ENCODE measurements at regions not wholly inside any gene's neighbourhood (a gene's known extent, or its start where the extent isn't known, plus 50 kb on each side); places are given as distances from the start of the nearest gene placed in this dataset.

GRCh38 chr14:45559626-45560025 is 306.6 kb upstream of the MIS18BP1 start:
- Histone ChIP-seq H3K4me1 (ENCODE audit: control insufficient read depth, insufficient read depth, low read length) (no peaks in the 10 kb centered on the region), H3K56ac (ENCODE audit: extremely low read depth, insufficient read depth, low read length) (no peak overlapping the region), H4K20me1 (ENCODE audit: insufficient read depth, low read length) (no peaks in the 10 kb centered on the region), H4K8ac (ENCODE audit: low read depth in 2 of 2, low read length in 2 of 2) (no peak overlapping the region), H3K79me1 (ENCODE audit: low read depth in 1 of 2, low read length in 2 of 2) (no peaks in the 10 kb centered on the region), H2AK9ac (replicated peaks; ENCODE audit: low read depth, low read length, poor library complexity) (no peak overlapping the region), H2AFZ (replicated peaks; ENCODE audit: low read length, poor library complexity) (no peak overlapping the region), H4K91ac (ENCODE audit: insufficient read depth, low read depth, low read length) (no peak overlapping the region), H3K4me3 (ENCODE audit: insufficient read depth, low read depth, low read length) (no peak overlapping the region), H3K4me2 (ENCODE audit: low read depth, low read length) (no peak overlapping the region), H2BK120ac (ENCODE audit: low read depth, low read length) (no peak overlapping the region), H3K23ac (ENCODE audit: low read depth, low read length) (no peak overlapping the region), H3K18ac (ENCODE audit: low read depth, low read length) (no peak overlapping the region), H3K14ac (replicated peaks; ENCODE audit: low read depth, low read length) (no peak overlapping the region), H3K9me3 (ENCODE audit: control insufficient read depth, insufficient read depth, low read length) (peaks cover 8% of the 10 kb centered on the region), H2BK15ac (ENCODE audit: low read depth, low read length) (no peak overlapping the region), H3K36me3 (ENCODE audit: control insufficient read depth, insufficient read depth, low read length) (no peaks in the 10 kb centered on the region), H3K27ac (ENCODE audit: insufficient read depth, low read length) (no peak overlapping the region), H3K27me3 (ENCODE audit: control insufficient read depth, insufficient read depth, low read length) (no peaks in the 10 kb centered on the region), H2BK20ac (ENCODE audit: low read depth, low read length) (no peak overlapping the region), H3K9me1 (ENCODE audit: insufficient read depth, low read length) (no peaks in the 10 kb centered on the region), H3K4ac (ENCODE audit: low read depth, low read length) (no peak overlapping the region), H2BK5ac (ENCODE audit: low read depth, low read length, poor library complexity, severe bottlenecking) (no peak overlapping the region), H3K9ac (ENCODE audit: low read depth, low read length) (no peak overlapping the region), H2AK5ac (ENCODE audit: low read depth, low read length) (no peak overlapping the region), H4K5ac (ENCODE audit: low read depth, low read length) (no peak overlapping the region)
- WGBS, 2 experiments (ENCODE audit: extremely low coverage in 2 of 2, insufficient read length in 1 of 2), result 40% methylated on average over 1 of the region's 5 CpGs; no CpG with 5 or more reads in 1 of the 2 experiments
- in situ Hi-C loops (cut with MboI; ENCODE audit: low sequenced_read_pairs) (no loop called here), dilution Hi-C loops (cut with HindIII; ENCODE audit: low sequenced_read_pairs, unreplicated experiment) (no loop called here), intact Hi-C loops (cut with micrococcal nuclease) (no loop called here)
- no peak for DNase-seq
- POLR2A ChIA-PET (ENCODE audit: unreplicated experiment), result no interaction called here
- CTCF ChIA-PET, result no interaction called here
- no peak for TF ChIP-seq BHLHE40 (IDR thresholded peaks at IDR 0.05; ENCODE audit: low read depth, low read length)
- TF ChIP-seq RAD21 (IDR thresholded peaks at IDR 0.05; ENCODE audit: low read length), result no peak
- TF ChIP-seq CHD1 (IDR thresholded peaks at IDR 0.05; ENCODE audit: low read depth, low read length), result no peak
- TF ChIP-seq POLR2A (IDR thresholded peaks at IDR 0.05; ENCODE audit: low read depth, low read length), result no peak
- no peak for TF ChIP-seq RCOR1 (IDR thresholded peaks at IDR 0.05; ENCODE audit: insufficient replicate concordance, low read length)
- no peak for TF ChIP-seq CEBPB (IDR thresholded peaks at IDR 0.05; ENCODE audit: low read depth, low read length)
- TF ChIP-seq FOS (IDR thresholded peaks at IDR 0.05; ENCODE audit: low read depth, low read length), result no peak
- no peak for ATAC-seq (ENCODE audit: low read depth)
- no TSS peak for BruUV-seq (replicated peaks)
